ENCODE measurements at regions not wholly inside any gene's neighbourhood (a gene's known extent, or its start where the extent isn't known, plus 50 kb on each side); places are given as distances from the start of the nearest gene placed in this dataset.

- intact Hi-C loops (cut with DNase I; ENCODE audit: low total_unique reads): no loop called here
- no peak for TF ChIP-seq POLR2A (IDR thresholded peaks at IDR 0.05)
- TF ChIP-seq, protein P1, sequence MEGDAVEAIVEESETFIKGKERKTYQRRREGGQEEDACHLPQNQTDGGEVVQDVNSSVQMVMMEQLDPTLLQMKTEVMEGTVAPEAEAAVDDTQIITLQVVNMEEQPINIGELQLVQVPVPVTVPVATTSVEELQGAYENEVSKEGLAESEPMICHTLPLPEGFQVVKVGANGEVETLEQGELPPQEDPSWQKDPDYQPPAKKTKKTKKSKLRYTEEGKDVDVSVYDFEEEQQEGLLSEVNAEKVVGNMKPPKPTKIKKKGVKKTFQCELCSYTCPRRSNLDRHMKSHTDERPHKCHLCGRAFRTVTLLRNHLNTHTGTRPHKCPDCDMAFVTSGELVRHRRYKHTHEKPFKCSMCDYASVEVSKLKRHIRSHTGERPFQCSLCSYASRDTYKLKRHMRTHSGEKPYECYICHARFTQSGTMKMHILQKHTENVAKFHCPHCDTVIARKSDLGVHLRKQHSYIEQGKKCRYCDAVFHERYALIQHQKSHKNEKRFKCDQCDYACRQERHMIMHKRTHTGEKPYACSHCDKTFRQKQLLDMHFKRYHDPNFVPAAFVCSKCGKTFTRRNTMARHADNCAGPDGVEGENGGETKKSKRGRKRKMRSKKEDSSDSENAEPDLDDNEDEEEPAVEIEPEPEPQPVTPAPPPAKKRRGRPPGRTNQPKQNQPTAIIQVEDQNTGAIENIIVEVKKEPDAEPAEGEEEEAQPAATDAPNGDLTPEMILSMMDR (IDR thresholded peaks at IDR 0.05): no peak
- 45 to 47% methylated on average over 4 of the region's 4 CpGs for WGBS, 2 donors
- no peak overlapping the region for H3K4me3 ChIP-seq (ENCODE audit: low read depth, poor library complexity, severe bottlenecking)
- DNase-seq (ENCODE audit: low spot score in 2 of 2): peak; percentile 52 to 93
Observed at GRCh38 chr2:71934595-71935261, 212.9 kb downstream of the CYP26B1 start.

DNA sequence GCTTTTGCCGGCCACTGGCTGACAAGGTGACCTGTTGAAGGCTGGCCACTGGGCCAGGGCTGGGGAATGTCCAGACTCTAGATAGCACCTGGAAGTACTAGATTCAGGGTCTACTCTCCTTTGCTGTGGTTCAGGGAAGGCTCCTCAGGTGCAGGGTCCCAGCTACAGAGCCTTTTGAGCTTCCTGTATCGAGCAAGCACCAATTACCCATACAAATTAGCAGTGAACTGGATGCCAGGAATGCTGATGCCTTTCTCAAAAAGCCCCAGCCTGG, 213.4 kb downstream of the CYP26B1 start:
- TF ChIP-seq, protein P1 (IDR thresholded peaks at IDR 0.05): no peak
- TF ChIP-seq POLR2A (IDR thresholded peaks at IDR 0.05): no peak
- intact Hi-C loops (cut with DNase I; ENCODE audit: low total_unique reads): no loop called here
- no peak overlapping the region for H3K4me3 ChIP-seq (ENCODE audit: low read depth, poor library complexity, severe bottlenecking)
- WGBS, 2 donors: 83 to 100% methylated on average over 1 to 2 of the region's 2 CpGs
- DNase-seq (ENCODE audit: low spot score in 2 of 2): no peak

DNA sequence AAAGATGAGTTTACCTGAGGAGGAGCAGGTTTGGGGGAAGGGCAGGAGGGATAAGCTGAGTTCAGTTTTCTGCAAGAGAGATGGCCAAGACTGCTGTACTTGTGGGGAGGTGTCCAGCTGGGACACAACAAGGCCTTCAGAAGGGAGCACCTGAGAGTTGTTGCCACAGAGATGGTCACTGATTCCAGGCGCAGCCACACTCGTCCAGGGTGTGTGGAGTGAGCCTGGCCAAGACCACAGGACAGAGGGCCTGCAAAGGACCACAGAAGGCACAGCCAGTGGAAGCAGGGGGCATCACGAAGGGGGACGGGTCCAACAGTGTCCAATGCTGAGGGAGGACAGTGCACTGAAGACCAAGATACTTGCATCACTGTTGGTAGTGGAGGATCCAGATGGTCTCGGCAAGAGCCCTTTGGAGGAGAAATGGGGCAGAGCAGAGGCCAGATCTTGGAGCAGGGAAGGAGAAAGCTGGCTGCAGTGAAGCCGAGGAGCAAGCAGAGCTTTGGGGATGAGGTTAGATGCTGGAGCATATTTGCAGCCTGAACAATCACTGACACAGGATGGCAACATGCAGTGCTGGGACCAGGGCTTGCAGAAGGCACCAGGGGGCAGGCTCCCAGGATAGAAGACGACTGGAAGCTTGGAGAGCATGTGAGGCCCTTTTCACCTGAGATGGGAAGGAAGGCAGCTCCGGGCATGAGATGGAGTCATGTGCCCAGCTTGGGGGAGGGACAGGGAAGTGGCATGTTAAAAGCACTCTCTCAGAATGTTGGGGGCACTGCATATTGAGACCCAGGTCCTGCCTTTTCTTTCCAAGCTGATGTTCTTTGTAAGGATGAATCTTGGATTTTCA, 214.0 kb downstream of the CYP26B1 start:
- DNase-seq (ENCODE audit: low spot score in 2 of 2): peak; percentile 14 to 85
- no peak overlapping the region for H3K4me3 ChIP-seq (ENCODE audit: low read depth, poor library complexity, severe bottlenecking)
- 65 to 70% methylated on average over 8 of the region's 8 CpGs for WGBS, 2 donors
- intact Hi-C loops (cut with DNase I; ENCODE audit: low total_unique reads): no loop called here
- no peak for TF ChIP-seq POLR2A (IDR thresholded peaks at IDR 0.05)
- TF ChIP-seq, protein P1 (IDR thresholded peaks at IDR 0.05): no peak

DNA sequence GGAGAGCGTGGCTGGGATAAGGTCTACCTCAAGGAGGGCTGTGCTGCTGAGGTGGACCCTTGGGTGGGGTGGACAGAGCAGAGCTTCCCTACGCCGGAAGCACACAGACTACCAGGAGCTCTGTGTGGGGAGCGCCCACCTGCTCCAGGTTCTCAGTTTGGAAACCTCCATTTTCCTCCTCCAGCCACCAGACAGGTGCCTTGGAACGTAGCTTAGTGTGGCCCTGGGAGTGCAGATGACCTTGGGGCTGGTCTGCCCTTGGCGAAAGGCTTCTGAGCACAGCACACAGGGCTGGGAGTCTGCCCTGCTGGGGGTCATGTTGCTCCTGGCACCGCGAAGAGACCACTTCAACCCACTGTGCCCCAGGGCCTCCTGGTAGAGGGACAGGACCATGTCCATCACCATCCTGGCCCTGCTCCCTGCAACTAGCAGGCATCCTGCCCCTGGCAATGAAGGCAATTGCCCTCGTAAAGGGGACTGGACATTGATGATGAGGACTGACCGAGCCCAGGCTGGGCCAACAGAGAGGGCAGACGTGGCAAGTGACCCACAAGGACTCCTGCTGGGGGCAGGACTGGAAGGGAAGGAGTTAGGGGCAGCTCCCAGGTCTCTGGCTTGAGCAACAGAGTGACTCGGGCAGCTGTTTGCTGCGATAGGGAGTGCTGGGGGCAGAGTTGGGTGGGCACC, 214.7 kb downstream of the CYP26B1 start:
- TF ChIP-seq POLR2A (IDR thresholded peaks at IDR 0.05): no peak
- TF ChIP-seq, protein P1 (IDR thresholded peaks at IDR 0.05): no peak
- 86 to 96% methylated on average over 12 to 13 of the region's 13 CpGs for WGBS, 2 donors
- intact Hi-C loops (cut with DNase I; ENCODE audit: low total_unique reads): no loop called here
- no peak for DNase-seq (ENCODE audit: low spot score in 2 of 2)
- no peak overlapping the region for H3K4me3 ChIP-seq (ENCODE audit: low read depth, poor library complexity, severe bottlenecking)

GRCh38 chr2:71932037-71932779, 215.5 kb downstream of the CYP26B1 start:
- intact Hi-C loops (cut with DNase I; ENCODE audit: low total_unique reads): no loop called here
- TF ChIP-seq, protein P1 (IDR thresholded peaks at IDR 0.05): no peak
- no peak for TF ChIP-seq POLR2A (IDR thresholded peaks at IDR 0.05)
- H3K4me3 ChIP-seq (ENCODE audit: low read depth, poor library complexity, severe bottlenecking): no peak overlapping the region
- WGBS, 2 donors: 78 to 85% methylated on average over 13 of the region's 13 CpGs
- no peak for DNase-seq (ENCODE audit: low spot score in 2 of 2)
